ENCODE measurements at regions not wholly inside any gene's neighbourhood (a gene's known extent, or its start where the extent isn't known, plus 50 kb on each side); places are given as distances from the start of the nearest gene placed in this dataset.

DNA sequence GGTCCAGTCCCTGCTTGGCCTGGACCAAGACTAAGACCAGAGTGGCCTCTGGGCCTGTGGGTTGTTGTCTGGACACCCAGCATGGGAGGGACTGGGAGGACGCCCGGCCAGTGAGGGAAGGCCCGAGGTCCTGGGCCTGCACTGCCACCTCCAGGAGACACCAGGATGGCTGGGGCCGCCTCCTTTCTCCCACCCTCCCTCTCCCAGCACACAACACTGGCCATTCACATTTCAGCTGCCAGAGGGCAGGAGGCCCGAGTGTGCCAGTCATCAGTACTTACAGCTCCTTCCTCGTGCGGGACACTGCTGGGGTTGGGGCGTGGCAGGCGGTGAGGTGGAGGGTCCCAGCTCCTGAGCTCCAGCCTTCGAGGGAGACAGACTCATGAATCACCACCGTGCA, 133.5 kb downstream of the ASB1 start:
- ChIA-PET CTCF (no interaction called here), POLR2A (no interaction called here)
- no peaks in the 10 kb centered on the region for H3K4me1 ChIP-seq (ENCODE audit: control insufficient read depth, insufficient read depth, low read length)
- H3K9me3 ChIP-seq (ENCODE audit: control insufficient read depth, insufficient read depth, low read depth, low read length): no peaks in the 10 kb centered on the region
- no peak overlapping the region for H3K4me3 ChIP-seq (ENCODE audit: low read depth, low read length)
- no peak overlapping the region for H3K27ac ChIP-seq (ENCODE audit: extremely low read depth, low read depth, low read length)
- H3K36me3 ChIP-seq (ENCODE audit: control insufficient read depth in 2 of 2, insufficient read depth in 1 of 2, low read length in 2 of 2): no peaks in the 10 kb centered on the region
- TF ChIP-seq ZNF121 (tag by site-specific recombination; IDR thresholded peaks at IDR 0.05) (no peak), SCRT2 (tag by site-specific recombination; IDR thresholded peaks at IDR 0.05) (no peak), ZNF354C (tag by site-specific recombination; IDR thresholded peaks at IDR 0.05; ENCODE audit: borderline replicate concordance, low read depth) (no peak)
- TF ChIP-seq, protein P1, sequence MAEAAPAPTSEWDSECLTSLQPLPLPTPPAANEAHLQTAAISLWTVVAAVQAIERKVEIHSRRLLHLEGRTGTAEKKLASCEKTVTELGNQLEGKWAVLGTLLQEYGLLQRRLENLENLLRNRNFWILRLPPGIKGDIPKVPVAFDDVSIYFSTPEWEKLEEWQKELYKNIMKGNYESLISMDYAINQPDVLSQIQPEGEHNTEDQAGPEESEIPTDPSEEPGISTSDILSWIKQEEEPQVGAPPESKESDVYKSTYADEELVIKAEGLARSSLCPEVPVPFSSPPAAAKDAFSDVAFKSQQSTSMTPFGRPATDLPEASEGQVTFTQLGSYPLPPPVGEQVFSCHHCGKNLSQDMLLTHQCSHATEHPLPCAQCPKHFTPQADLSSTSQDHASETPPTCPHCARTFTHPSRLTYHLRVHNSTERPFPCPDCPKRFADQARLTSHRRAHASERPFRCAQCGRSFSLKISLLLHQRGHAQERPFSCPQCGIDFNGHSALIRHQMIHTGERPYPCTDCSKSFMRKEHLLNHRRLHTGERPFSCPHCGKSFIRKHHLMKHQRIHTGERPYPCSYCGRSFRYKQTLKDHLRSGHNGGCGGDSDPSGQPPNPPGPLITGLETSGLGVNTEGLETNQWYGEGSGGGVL (tag by site-specific recombination; IDR thresholded peaks at IDR 0.05): no peak

DNA sequence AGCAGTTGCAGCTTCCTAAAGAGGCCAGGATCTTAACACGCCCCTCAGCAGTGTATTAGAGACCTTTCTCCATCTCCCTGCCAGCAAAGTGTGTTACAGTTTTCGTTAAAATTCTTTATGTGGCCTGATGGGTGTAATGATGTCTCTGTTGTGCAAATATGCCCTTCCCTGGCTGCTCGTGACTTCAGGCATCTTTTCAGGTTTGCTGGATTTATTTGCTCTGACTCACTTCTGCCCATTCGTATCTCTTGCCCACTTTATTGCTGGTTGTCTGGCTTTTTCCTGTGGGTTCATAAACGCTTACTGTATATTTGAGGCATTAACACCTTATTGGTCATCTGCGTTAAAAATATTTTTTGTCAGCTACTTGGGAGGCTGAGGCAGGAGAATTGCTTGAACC, 134.5 kb downstream of the ASB1 start:
- ChIA-PET POLR2A (no interaction called here), CTCF (interaction anchor here (0.6 kb wide), 2 partner anchors 199 to 200 kb away, joined by 3 read pairs; no protein-coding TSS in a partner anchor)
- Histone ChIP-seq H3K36me3 (ENCODE audit: control insufficient read depth in 2 of 2, insufficient read depth in 1 of 2, low read length in 2 of 2) (no peaks in the 10 kb centered on the region), H3K4me3 (ENCODE audit: low read depth, low read length) (no peak overlapping the region), H3K27ac (ENCODE audit: extremely low read depth, low read depth, low read length) (no peak overlapping the region), H3K9me3 (ENCODE audit: control insufficient read depth, insufficient read depth, low read depth, low read length) (no peaks in the 10 kb centered on the region), H3K4me1 (ENCODE audit: control insufficient read depth, insufficient read depth, low read length) (no peaks in the 10 kb centered on the region)
- no peak for TF ChIP-seq ZBTB17 (tag by site-specific recombination; IDR thresholded peaks at IDR 0.05)
- no peak for TF ChIP-seq ZSCAN30 (tag by site-specific recombination; IDR thresholded peaks at IDR 0.05)
- TF ChIP-seq, protein P2, sequence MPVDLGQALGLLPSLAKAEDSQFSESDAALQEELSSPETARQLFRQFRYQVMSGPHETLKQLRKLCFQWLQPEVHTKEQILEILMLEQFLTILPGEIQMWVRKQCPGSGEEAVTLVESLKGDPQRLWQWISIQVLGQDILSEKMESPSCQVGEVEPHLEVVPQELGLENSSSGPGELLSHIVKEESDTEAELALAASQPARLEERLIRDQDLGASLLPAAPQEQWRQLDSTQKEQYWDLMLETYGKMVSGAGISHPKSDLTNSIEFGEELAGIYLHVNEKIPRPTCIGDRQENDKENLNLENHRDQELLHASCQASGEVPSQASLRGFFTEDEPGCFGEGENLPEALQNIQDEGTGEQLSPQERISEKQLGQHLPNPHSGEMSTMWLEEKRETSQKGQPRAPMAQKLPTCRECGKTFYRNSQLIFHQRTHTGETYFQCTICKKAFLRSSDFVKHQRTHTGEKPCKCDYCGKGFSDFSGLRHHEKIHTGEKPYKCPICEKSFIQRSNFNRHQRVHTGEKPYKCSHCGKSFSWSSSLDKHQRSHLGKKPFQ (tag by site-specific recombination; IDR thresholded peaks at IDR 0.05): no peak
- TF ChIP-seq ZNF530 (tag by site-specific recombination; IDR thresholded peaks at IDR 0.05; ENCODE audit: low read depth): no peak
- no peak for TF ChIP-seq ZNF221 (tag by site-specific recombination; IDR thresholded peaks at IDR 0.05; ENCODE audit: borderline replicate concordance)
- TF ChIP-seq ZNF600 (tag by site-specific recombination; IDR thresholded peaks at IDR 0.05): no peak
- TF ChIP-seq, protein P3, sequence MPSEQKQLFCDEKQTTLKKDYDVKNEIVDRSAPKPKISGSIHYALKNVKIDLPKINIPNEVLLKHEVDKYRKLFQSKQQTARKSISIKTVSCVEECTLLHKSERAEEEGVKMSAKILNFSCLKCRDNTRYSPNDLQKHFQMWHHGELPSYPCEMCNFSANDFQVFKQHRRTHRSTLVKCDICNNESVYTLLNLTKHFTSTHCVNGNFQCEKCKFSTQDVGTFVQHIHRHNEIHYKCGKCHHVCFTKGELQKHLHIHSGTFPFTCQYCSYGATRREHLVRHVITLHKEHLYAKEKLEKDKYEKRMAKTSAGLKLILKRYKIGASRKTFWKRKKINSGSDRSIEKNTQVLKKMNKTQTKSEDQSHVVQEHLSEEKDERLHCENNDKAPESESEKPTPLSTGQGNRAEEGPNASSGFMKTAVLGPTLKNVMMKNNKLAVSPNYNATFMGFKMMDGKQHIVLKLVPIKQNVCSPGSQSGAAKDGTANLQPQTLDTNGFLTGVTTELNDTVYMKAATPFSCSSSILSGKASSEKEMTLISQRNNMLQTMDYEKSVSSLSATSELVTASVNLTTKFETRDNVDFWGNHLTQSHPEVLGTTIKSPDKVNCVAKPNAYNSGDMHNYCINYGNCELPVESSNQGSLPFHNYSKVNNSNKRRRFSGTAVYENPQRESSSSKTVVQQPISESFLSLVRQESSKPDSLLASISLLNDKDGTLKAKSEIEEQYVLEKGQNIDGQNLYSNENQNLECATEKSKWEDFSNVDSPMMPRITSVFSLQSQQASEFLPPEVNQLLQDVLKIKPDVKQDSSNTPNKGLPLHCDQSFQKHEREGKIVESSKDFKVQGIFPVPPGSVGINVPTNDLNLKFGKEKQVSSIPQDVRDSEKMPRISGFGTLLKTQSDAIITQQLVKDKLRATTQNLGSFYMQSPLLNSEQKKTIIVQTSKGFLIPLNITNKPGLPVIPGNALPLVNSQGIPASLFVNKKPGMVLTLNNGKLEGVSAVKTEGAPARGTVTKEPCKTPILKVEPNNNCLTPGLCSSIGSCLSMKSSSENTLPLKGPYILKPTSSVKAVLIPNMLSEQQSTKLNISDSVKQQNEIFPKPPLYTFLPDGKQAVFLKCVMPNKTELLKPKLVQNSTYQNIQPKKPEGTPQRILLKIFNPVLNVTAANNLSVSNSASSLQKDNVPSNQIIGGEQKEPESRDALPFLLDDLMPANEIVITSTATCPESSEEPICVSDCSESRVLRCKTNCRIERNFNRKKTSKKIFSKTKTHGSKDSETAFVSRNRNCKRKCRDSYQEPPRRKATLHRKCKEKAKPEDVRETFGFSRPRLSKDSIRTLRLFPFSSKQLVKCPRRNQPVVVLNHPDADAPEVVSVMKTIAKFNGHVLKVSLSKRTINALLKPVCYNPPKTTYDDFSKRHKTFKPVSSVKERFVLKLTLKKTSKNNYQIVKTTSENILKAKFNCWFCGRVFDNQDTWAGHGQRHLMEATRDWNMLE (tag by site-specific recombination; conservative IDR thresholded peaks at IDR 0.05; ENCODE audit: low read depth): no peak
- no peak for TF ChIP-seq ZNF274 (IDR thresholded peaks at IDR 0.05; ENCODE audit: low read length)
- TF ChIP-seq ZNF274 (tag by site-specific recombination; IDR thresholded peaks at IDR 0.05; ENCODE audit: borderline replicate concordance): no peak
- TF ChIP-seq ZNF501 (tag by site-specific recombination; IDR thresholded peaks at IDR 0.05): no peak
- TF ChIP-seq ZSCAN23 (tag by site-specific recombination; IDR thresholded peaks at IDR 0.05): no peak
- no peak for TF ChIP-seq ZNF747 (tag by site-specific recombination; IDR thresholded peaks at IDR 0.05)
- TF ChIP-seq ZNF324 (tag by site-specific recombination; IDR thresholded peaks at IDR 0.05): no peak
- TF ChIP-seq ZNF202 (tag by site-specific recombination; IDR thresholded peaks at IDR 0.05; ENCODE audit: borderline replicate concordance): no peak
- TF ChIP-seq, protein P4, sequence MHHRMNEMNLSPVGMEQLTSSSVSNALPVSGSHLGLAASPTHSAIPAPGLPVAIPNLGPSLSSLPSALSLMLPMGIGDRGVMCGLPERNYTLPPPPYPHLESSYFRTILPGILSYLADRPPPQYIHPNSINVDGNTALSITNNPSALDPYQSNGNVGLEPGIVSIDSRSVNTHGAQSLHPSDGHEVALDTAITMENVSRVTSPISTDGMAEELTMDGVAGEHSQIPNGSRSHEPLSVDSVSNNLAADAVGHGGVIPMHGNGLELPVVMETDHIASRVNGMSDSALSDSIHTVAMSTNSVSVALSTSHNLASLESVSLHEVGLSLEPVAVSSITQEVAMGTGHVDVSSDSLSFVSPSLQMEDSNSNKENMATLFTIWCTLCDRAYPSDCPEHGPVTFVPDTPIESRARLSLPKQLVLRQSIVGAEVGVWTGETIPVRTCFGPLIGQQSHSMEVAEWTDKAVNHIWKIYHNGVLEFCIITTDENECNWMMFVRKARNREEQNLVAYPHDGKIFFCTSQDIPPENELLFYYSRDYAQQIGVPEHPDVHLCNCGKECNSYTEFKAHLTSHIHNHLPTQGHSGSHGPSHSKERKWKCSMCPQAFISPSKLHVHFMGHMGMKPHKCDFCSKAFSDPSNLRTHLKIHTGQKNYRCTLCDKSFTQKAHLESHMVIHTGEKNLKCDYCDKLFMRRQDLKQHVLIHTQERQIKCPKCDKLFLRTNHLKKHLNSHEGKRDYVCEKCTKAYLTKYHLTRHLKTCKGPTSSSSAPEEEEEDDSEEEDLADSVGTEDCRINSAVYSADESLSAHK (tag by site-specific recombination; IDR thresholded peaks at IDR 0.05): no peak
- TF ChIP-seq ZNF596 (tag by site-specific recombination; IDR thresholded peaks at IDR 0.05): no peak
- TF ChIP-seq, protein P5, sequence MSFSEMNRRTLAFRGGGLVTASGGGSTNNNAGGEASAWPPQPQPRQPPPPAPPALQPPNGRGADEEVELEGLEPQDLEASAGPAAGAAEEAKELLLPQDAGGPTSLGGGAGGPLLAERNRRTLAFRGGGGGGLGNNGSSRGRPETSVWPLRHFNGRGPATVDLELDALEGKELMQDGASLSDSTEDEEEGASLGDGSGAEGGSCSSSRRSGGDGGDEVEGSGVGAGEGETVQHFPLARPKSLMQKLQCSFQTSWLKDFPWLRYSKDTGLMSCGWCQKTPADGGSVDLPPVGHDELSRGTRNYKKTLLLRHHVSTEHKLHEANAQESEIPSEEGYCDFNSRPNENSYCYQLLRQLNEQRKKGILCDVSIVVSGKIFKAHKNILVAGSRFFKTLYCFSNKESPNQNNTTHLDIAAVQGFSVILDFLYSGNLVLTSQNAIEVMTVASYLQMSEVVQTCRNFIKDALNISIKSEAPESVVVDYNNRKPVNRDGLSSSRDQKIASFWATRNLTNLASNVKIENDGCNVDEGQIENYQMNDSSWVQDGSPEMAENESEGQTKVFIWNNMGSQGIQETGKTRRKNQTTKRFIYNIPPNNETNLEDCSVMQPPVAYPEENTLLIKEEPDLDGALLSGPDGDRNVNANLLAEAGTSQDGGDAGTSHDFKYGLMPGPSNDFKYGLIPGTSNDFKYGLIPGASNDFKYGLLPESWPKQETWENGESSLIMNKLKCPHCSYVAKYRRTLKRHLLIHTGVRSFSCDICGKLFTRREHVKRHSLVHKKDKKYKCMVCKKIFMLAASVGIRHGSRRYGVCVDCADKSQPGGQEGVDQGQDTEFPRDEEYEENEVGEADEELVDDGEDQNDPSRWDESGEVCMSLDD (tag by site-specific recombination; IDR thresholded peaks at IDR 0.05): no peak
